ENCODE measurements at regions not wholly inside any gene's neighbourhood (a gene's known extent, or its start where the extent isn't known, plus 50 kb on each side); places are given as distances from the start of the nearest gene placed in this dataset.

DNA sequence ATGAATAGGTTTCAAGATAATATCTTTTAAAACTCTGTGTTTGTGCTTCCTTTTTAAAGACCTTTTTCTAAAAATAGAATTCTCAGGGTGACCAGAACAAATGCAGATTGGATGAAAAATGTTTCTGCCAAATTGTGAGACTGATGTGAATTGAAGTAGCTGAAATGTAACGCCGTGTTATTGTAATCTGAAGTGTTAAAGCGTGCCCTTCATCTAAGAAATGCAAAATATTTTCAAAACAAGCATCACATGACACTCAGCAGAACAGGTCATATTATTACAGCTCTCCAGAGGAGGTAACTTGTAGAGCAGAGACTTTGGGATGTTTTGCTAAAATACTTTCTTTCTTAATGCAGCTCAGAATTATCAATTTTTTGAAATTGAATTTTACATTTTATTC, 90.0 kb upstream of the PLEKHA5 start:
- no peak for DNase-seq (ENCODE audit: extremely low read depth, low read depth, low spot score)

DNA sequence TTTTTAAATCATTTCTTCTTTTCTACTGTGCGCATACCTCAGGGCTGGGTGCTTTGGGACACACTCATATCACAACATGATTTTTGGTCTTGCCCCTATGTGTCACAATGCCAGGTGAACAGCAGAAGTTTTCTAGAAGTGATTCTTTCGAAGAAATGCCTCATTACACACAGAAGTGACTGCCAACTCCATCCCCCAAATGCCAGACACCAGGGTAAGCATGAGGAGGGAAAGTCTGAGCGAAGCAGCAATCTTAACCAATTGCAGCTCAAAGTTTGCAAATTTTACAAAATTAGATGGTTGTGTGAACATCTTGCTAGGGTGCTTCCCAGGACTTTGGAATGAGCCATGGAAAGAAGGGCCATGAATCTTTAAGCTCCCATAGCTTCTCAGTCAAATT, 87.3 kb upstream of the PLEKHA5 start:
- DNase-seq (ENCODE audit: extremely low read depth, low read depth, low spot score): no peak

DNA sequence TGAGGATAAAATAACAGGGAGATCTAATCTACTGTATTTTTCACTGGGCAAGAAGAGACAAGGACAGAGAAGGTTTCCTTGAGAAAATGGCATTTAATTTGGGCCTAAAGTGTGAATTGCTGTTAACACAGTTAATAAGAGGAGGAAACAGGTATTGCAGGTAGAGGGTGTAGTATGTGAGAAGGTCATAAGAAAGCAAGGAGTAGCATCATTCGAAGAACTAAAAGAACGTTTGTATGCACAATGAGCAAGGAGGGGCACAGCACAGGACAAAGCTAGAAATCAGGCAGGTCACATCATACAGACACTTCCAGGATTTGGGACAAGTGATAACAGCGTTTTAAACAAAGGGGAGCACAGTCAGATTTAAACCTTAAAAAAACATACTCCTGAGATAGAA, 85.1 kb upstream of the PLEKHA5 start:
- no peak for DNase-seq (ENCODE audit: extremely low read depth, low read depth, low spot score)

DNA sequence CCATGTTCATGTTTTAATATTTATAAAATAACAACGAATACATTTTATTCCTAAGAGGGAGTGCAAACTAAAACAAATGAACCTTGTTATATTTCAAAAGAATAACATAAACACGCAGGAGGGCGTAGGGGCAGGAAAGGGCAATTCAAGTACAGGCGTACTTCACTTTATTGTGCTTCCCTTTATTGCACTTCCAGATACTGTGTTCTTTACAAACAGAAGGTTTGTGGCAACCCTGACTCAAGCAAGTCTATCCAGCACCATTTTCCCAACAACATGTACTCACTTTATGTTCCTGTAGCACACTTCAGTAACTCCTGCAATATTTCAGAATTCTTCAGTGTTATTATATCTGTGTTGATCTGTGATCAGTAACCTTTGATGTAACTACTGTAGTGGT, 84.6 kb upstream of the PLEKHA5 start:
- DNase-seq (ENCODE audit: extremely low read depth, low read depth, low spot score): no peak

DNA sequence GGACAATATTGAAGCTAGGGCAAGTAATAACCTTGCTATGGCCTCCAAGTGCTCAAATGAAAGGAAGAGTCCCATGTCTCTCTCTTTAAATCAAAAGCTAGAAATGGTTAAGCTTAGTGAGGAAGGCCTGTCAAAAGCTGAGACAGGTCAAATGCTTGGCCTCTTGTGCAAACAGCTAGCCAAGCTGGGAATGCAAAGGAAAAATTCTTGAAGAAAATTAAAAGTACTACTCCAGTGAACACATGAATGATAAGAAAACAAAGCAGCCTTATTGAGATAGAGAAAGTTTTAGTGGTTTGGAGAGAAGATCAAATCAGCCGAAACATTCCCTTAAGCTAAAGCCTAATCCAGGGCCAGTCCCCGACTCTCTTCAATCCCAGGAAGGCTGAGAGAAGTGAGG, 84.1 kb upstream of the PLEKHA5 start:
- DNase-seq (ENCODE audit: extremely low read depth, low read depth, low spot score): no peak

DNA sequence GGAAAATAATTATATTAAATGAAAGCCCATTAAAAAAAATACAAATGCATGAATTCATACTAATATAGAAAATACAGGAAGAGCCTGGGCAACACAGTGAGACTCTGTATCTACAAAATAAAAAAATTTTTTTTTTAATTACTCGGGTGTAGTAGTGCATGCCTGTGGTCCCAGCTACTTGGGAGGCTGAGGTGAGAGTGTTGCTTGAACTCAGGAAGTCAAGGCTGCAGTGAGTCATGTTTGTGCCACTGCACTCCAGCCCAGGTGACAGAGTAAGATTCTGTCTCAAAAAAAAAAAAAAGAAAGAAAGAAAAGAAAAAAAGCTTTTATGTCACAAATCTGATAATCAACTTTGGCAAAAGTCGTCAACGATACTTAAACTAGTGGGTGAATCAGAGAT, 80.6 kb upstream of the PLEKHA5 start:
- DNase-seq (ENCODE audit: extremely low read depth, low read depth, low spot score): no peak

DNA sequence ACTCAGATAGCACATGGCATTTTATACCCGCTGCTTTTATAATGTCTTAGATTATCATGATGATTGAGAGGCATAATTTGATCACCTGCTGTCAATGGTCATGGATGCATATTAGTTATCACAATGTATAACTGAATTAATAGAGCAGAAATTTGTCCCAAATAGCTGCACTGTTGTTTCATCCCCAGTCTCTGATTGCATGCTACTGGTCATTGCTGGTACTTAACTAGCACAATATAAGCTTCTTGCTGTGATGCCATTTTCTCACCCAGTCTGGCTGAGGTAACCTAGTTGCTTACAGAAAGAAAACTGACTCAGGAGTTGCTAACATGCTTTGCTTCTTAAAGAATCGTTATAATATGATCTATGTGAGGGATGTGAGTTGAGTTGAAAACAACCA, 76.8 kb upstream of the PLEKHA5 start:
- DNase-seq (ENCODE audit: extremely low read depth, low read depth, low spot score): no peak

DNA sequence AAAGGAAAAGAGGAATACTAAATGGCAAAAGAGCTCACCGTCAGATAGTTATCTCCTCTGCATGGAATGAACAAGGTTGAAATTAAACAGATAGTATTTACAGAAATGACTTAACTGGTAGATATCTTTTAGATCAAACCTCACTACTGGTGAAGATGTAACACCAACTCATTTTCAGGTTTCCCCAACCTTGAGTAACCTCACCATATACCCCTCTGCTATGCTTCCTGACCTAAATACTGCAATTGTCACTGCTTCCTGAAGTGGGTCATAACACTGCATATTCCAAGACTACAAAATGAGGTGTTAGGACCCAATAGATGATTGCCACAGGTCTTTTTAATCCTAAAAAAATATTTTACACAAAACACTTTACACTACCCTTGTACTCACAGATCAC, 76.3 kb upstream of the PLEKHA5 start:
- DNase-seq (ENCODE audit: extremely low read depth, low read depth, low spot score): no peak

DNA sequence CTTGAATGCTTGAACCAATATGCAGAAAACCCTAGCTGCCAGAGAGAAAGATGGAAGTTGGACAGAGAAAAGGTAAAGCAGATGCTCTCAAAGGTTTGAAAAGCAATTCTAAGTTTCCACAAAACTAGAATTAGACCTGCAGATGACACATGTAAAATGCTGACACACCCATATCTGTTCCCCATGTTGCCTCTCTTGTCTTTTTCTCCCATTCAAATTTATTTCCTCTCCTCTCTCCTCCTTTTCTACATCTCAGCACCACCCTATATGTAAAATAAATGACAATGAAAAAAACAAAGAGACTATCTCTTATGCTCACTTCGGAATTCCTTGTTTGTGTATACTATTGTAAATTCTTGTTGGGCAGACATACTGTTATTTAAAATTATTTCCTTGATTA, 75.5 kb upstream of the PLEKHA5 start:
- no peak for DNase-seq (ENCODE audit: extremely low read depth, low read depth, low spot score)

DNA sequence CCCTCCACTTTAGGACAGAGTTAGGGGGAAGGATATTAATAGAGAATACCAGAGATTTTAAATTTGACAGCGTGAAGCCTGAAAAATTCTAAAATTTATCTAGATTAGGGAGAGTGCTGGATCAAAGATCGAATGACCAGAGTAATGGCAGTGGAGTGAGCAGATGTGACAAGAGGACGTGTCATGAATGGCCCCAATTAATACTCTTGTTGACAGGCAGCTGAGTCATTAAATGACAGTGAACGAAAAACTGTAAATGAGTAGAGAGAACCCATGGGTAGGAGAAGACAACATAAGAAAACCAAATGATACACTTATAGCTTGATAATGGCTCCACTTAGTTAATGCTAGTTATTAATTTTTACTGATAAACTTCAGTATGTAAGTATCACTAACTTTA, 73.9 kb upstream of the PLEKHA5 start:
- DNase-seq (ENCODE audit: extremely low read depth, low read depth, low spot score): no peak

DNA sequence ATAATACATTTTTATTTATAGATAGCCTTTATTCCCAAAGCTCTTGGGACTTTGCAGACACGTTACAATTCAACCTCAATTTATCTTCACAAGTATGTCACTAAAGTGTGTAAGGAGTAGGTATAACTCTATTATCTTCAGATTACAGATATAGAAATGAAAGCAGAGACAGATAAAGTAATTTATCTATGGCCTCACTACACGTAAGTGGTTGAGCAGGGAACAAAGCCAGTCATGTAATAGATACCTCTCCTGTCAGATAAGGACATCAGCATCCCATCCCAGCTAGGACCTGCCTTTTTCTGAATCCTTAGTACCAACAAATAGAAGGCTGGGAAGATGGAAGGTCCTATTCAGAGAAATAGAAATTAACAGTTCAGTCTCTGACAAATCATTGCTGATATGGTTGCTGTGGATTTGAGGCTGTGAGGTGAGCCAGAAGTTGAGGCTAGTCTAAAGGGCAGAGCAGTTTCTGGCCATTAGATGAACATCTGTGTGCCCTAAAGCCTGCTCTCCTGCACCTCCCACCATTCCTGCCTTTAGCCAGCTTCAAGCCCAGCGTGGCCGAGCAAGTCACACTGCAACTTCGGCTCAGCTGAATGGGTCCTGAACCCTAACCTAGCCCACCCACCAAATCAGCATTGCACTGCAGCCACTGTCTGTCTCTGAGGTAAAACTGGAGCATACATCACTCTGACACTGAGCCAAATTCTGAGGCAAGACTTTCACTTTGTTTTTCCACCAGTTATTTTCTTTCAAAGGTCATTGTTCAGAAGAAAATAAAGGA, 71.1 kb upstream of the PLEKHA5 start:
- no peak for DNase-seq (ENCODE audit: extremely low read depth, low read depth, low spot score)

DNA sequence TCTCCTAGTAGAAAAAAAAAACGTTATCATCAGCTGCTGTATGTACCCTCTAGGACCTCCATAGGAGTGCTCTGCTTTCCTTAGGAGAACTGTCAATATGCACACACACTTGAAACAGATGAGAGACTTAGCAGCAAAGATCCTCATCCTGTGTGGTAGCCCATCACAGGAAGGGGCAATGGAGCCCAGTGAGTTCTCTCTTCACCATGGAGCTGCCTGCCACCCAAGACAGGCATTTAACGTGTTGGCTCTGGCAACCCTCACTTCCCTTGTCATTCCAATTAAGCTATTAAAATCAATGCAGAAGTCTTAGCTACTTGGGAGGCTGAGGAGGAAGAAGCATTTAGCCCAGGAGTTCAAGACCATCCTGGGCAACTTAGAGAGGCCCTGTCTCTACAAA, 64.8 kb upstream of the PLEKHA5 start:
- no peak for DNase-seq (ENCODE audit: extremely low read depth, low read depth, low spot score)

DNA sequence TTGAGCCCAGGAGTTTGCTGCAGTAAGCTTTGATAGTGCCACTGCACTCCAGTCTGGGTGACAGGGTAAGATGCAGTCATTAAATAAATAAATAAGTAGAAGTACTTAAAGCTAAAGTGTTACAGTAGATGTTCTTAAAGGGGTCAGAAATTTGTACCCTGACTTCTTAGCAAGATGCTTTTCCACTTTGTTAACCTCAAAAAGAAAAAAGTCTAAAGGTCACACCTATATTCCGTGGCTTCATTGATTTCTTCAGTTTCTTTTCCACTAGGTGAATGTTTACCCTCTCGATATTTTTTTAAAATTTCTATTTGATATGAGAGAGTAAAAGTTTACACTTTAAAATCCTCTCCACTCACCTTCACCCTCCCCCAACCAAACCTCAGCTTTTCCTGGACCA, 64.3 kb upstream of the PLEKHA5 start:
- no peak for DNase-seq (ENCODE audit: extremely low read depth, low read depth, low spot score)

DNA sequence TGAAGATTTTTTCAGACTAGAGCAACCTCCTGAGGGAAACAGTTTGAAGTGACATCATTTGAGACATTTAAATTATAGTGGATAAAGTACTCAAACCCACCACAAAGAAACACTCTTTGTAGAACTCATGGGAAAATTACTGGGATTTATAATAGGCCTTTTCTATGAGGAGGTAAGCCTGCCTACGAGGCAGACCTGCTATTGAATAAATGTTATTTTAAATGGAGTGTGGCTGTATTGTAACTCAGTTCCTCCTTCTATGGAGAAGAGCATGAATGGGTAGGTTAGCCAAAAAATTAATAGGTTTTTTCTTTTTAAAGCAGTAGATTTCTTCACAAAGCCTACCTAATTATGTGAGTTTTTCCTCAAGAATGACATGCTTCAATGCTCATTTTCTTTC, 63.7 kb upstream of the PLEKHA5 start:
- DNase-seq (ENCODE audit: extremely low read depth, low read depth, low spot score): no peak

DNA sequence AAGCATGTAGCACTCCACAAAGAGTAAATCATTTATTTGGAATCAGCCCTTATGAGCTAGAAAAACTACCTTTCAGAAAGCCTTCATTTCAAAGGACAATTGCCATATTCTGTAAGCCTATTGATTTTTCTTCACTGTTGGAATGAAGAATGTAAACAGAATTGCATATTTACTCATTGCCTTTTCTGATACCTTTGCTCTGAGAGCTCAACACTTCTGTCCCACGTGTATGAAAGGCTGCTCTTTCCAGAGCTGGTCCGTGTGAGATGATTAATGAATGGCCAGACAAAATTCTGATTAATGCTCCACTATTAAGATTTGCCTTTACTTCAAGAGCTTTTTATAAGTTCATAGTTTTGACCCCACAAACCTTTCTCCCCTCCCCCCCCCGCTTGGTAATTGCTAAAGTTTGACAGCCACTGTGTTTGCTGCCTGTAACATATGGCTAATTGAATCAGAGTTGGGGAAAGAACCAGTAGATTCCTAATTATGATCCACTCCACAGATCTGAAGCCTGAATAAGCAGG, 63.0 kb upstream of the PLEKHA5 start:
- DNase-seq (ENCODE audit: extremely low read depth, low read depth, low spot score): no peak

DNA sequence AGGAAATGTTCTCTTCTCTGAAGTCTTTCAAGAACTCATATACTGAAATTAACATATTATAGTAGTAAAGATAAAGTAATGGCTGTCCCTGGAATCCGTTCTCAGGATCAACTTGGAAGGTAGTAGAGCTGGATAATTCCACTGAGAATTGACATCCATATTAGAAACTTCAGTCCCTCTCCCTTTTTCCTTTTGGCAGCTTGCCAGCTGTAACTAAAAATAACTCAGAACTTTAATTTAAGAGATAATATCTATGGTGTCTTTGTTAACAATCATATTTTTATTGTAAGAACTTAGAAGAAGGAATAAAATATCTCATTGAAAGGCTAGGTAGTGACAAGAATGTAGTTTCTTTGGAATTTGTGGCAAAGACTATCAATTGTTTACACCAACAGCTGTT, 61.4 kb upstream of the PLEKHA5 start:
- DNase-seq (ENCODE audit: extremely low read depth, low read depth, low spot score): no peak

DNA sequence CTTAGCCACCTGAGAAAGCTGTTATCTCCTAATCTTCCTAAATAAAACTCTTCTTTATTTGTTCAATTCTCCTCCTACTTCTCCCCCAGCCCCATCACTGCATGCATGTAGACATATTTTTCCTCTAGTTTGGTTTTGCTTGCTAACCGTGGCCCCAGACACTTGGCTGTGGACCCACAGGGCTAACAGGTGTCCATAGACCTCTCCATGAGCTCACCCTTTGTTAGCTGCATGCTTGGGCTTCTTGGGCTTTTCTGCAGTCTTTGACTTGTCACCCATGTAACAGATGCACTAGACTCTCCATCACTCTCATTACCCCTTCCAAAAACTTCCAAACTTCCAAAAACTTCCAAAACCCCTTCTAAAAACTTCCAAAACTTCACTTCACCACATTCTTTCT, 59.2 kb upstream of the PLEKHA5 start:
- DNase-seq (ENCODE audit: extremely low read depth, low read depth, low spot score): no peak

DNA sequence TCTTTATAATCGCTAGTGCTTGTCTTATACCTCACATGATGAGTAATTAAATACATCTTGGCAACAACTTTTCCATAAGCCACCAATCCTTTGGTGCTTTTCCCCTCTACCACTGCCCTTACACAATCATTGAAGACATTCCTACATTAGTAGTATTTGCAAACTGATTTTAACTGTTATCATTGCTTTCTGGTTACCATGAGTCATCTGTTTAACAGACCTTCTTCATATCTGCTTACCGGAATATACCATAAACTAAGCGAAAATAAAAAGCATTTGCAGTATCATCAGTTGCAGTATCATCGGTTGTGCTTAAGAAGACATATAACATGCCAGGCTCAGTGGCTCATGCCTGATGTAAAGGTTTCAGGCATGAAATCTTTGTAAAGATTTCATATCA, 54.8 kb upstream of the PLEKHA5 start:
- no peak for DNase-seq (ENCODE audit: extremely low read depth, low read depth, low spot score)

DNA sequence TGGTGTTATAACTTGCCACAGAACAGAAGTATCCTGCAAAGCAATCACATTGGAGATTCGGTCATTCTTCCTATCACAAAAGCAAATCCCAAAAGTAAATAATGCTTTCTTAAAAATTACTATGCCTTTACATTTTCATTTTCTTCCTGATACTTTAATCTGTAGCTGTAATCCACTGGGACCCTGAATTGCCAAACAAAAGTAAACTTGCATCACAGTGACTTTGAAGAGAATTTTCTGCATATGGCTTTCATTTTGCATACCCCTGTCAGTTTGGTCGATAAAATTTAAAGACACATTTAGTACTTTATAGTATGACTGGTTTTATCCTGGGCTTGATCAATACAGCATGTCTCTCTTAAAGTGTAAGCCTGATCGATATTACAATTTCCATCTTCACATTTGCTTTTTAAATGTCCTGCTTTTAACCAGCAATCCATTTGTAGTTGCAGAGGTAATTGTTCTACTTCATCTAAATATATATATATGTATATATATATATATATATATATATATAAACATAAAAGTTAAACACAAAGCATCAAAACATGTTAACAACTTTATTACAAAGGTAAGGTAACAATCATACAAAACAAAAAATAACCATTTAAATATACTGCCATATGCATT, 53.7 kb upstream of the PLEKHA5 start:
- no peak for DNase-seq (ENCODE audit: extremely low read depth, low read depth, low spot score)

Measured in glomerular endothelial cell (primary cell).